Body of pancreas (tissue), 4 donors: ENCODE measurements at regions not wholly inside any gene's neighbourhood (a gene's known extent, or its start where the extent isn't known, plus 50 kb on each side); places are given as distances from the start of the nearest gene placed in this dataset.

Experiments
- CTCF ChIP-seq, 7 experiments: fragments of 450-650 bp in 4 of 7; fragments of 200-600 bp in 3 of 7; sonication (generic) in 3 of 7; IDR thresholded peaks; one replicate each; pipeline ENCODE4 v1.5.1; 2016 to 2019; ENCODE audit warnings: antibody characterized with exemption in 7 of 7
- POLR2A ChIP-seq, 3 donors: fragments of 450-650 bp; IDR thresholded peaks; one replicate each; pipeline ENCODE4 v1.6.1; 2016; ENCODE audit warnings: antibody characterized with exemption in 3 of 3, mild to moderate bottlenecking in 2 of 3

- TF ChIP-seq POLR2A (IDR thresholded peaks at IDR 0.05) (no peak), CTCF (IDR thresholded peaks at IDR 0.05) (no peak)
These were observed 89.5 kb upstream of the FSTL4 start for GRCh38 chr5:133701871-133702270.
